SJCRH30 (cell line): ENCODE measurements at regions not wholly inside any gene's neighbourhood (a gene's known extent, or its start where the extent isn't known, plus 50 kb on each side); places are given as distances from the start of the nearest gene placed in this dataset.

Source experiments
- DNase-seq, 2 experiments: peaks; one replicate each; pipeline ENCODE4 v3.0.0-alpha.2; 2015 to 2020
- H3K27ac ChIP-seq: fragments of 250-450 bp; sonication (Bioruptor Pico); 2 replicates; pipeline ENCODE4 v1.5.1; 2020; ENCODE audit warnings: mild to moderate bottlenecking, moderate library complexity
- H3K27me3 ChIP-seq: fragments of 250-450 bp; sonication (Bioruptor Pico); 2 replicates; pipeline ENCODE4 v1.5.1; 2020; ENCODE audit warnings: mild to moderate bottlenecking, moderate library complexity
- H3K36me3 ChIP-seq: fragments of 250-450 bp; sonication (Bioruptor Pico); 2 replicates; pipeline ENCODE4 v1.5.1; 2020; ENCODE audit warnings: mild to moderate bottlenecking, moderate library complexity
- H3K4me1 ChIP-seq: fragments of 250-450 bp; sonication (Bioruptor Pico); 2 replicates; pipeline ENCODE4 v1.5.1; 2020; ENCODE audit warnings: mild to moderate bottlenecking, moderate library complexity
- H3K4me3 ChIP-seq: fragments of 250-450 bp; sonication (Bioruptor Pico); 2 replicates; pipeline ENCODE4 v1.5.1; 2020; ENCODE audit warnings: mild to moderate bottlenecking, moderate library complexity
- H3K9me3 ChIP-seq: fragments of 250-450 bp; sonication (Bioruptor Pico); replicated peaks from 2 replicates; pipeline ENCODE4 v1.5.1; 2020; ENCODE audit warnings: mild to moderate bottlenecking, moderate library complexity

- Histone ChIP-seq H3K9me3 (no peaks in the 10 kb centered on the region), H3K27ac (no peak overlapping the region), H3K4me3 (no peak overlapping the region), H3K36me3 (no peaks in the 10 kb centered on the region), H3K27me3 (peaks cover 16% of the 10 kb centered on the region; the same call in 1 of the 2 replicates), H3K4me1 (no peaks in the 10 kb centered on the region)
- DNase-seq, result no peak
Observed at GRCh38 chr2:67502346-67503065, 105.4 kb downstream of the ETAA1 start.

- peaks cover 16% of the 10 kb centered on the region; the same call in 1 of the 2 replicates for H3K27me3 ChIP-seq
- H3K36me3 ChIP-seq, result no peaks in the 10 kb centered on the region
- no peak overlapping the region for H3K4me3 ChIP-seq
- no peak for DNase-seq
- H3K9me3 ChIP-seq, result no peaks in the 10 kb centered on the region
- no peak overlapping the region for H3K27ac ChIP-seq
- H3K4me1 ChIP-seq, result no peaks in the 10 kb centered on the region
Observed at GRCh38 chr2:67503066-67503795, 106.1 kb downstream of the ETAA1 start.

- H3K4me1 ChIP-seq, result no peaks in the 10 kb centered on the region
- no peak overlapping the region for H3K27ac ChIP-seq
- no peaks in the 10 kb centered on the region for H3K9me3 ChIP-seq
- H3K36me3 ChIP-seq, result no peaks in the 10 kb centered on the region
- DNase-seq, result no peak
- H3K4me3 ChIP-seq, result no peak overlapping the region
- peaks cover 3% of the 10 kb centered on the region; the same call in 1 of the 2 replicates for H3K27me3 ChIP-seq
Observed at GRCh38 chr2:67510745-67511144, 113.6 kb downstream of the ETAA1 start.

- Histone ChIP-seq H3K4me1 (no peaks in the 10 kb centered on the region), H3K9me3 (no peaks in the 10 kb centered on the region), H3K36me3 (no peaks in the 10 kb centered on the region), H3K27me3 (peaks cover 3% of the 10 kb centered on the region; the same call in 1 of the 2 replicates), H3K27ac (no peak overlapping the region), H3K4me3 (no peak overlapping the region)
- DNase-seq, result no peak
Observed at GRCh38 chr2:67514515-67514914, 117.4 kb downstream of the ETAA1 start.

GRCh38 chr2:67515056-67515455 is 117.9 kb downstream of the ETAA1 start:
- H3K9me3 ChIP-seq, result no peaks in the 10 kb centered on the region
- H3K4me3 ChIP-seq, result no peak overlapping the region
- no peaks in the 10 kb centered on the region for H3K4me1 ChIP-seq
- H3K27me3 ChIP-seq, result peaks cover 8% of the 10 kb centered on the region; the same call in 1 of the 2 replicates
- H3K36me3 ChIP-seq, result no peaks in the 10 kb centered on the region
- no peak overlapping the region for H3K27ac ChIP-seq
- no peak for DNase-seq

GRCh38 chr2:67515538-67515937 is 118.4 kb downstream of the ETAA1 start:
- no peak overlapping the region for H3K27ac ChIP-seq
- H3K9me3 ChIP-seq, result no peaks in the 10 kb centered on the region
- no peaks in the 10 kb centered on the region for H3K36me3 ChIP-seq
- no peak overlapping the region for H3K4me3 ChIP-seq
- no peak for DNase-seq
- peaks cover 8% of the 10 kb centered on the region; the same call in 1 of the 2 replicates for H3K27me3 ChIP-seq
- H3K4me1 ChIP-seq, result no peaks in the 10 kb centered on the region

- no peaks in the 10 kb centered on the region for H3K36me3 ChIP-seq
- no peak overlapping the region for H3K27ac ChIP-seq
- DNase-seq, result no peak
- no peak overlapping the region for H3K4me3 ChIP-seq
- peaks cover 8% of the 10 kb centered on the region; the same call in 1 of the 2 replicates for H3K27me3 ChIP-seq
- H3K9me3 ChIP-seq, result no peaks in the 10 kb centered on the region
- H3K4me1 ChIP-seq, result no peaks in the 10 kb centered on the region
Observed at GRCh38 chr2:67516362-67516761, 119.2 kb downstream of the ETAA1 start.

- Histone ChIP-seq H3K9me3 (no peaks in the 10 kb centered on the region), H3K27me3 (peaks cover 8% of the 10 kb centered on the region), H3K27ac (no peak overlapping the region), H3K4me3 (no peak overlapping the region), H3K4me1 (no peaks in the 10 kb centered on the region), H3K36me3 (no peaks in the 10 kb centered on the region)
- no peak for DNase-seq
Observed at GRCh38 chr2:67516899-67517530, 119.9 kb downstream of the ETAA1 start.

- DNase-seq, result no peak
- H3K36me3 ChIP-seq, result no peaks in the 10 kb centered on the region
Observed at GRCh38 chr2:67522148-67522547, 125.0 kb downstream of the ETAA1 start.

GRCh38 chr2:67524213-67524612 is 127.1 kb downstream of the ETAA1 start:
- no peaks in the 10 kb centered on the region for H3K9me3 ChIP-seq
- H3K4me3 ChIP-seq, result no peak overlapping the region
- no peak for DNase-seq
- no peaks in the 10 kb centered on the region for H3K36me3 ChIP-seq
- no peak overlapping the region for H3K27ac ChIP-seq
- peaks cover 10% of the 10 kb centered on the region for H3K27me3 ChIP-seq
- H3K4me1 ChIP-seq, result no peaks in the 10 kb centered on the region

More at GRCh38 chr2:67522148-67522547, 125.0 kb downstream of the ETAA1 start:
- Histone ChIP-seq H3K27ac (no peak overlapping the region), H3K27me3 (peaks cover 10% of the 10 kb centered on the region), H3K9me3 (no peaks in the 10 kb centered on the region), H3K4me1 (no peaks in the 10 kb centered on the region), H3K4me3 (no peak overlapping the region)

GRCh38 chr2:67524777-67525176 is 127.6 kb downstream of the ETAA1 start:
- no peak overlapping the region for H3K27ac ChIP-seq
- no peaks in the 10 kb centered on the region for H3K9me3 ChIP-seq
- no peaks in the 10 kb centered on the region for H3K36me3 ChIP-seq
- no peaks in the 10 kb centered on the region for H3K4me1 ChIP-seq
- no peak overlapping the region for H3K4me3 ChIP-seq
- peaks cover 8% of the 10 kb centered on the region for H3K27me3 ChIP-seq
- DNase-seq, result no peak

- no peaks in the 10 kb centered on the region for H3K9me3 ChIP-seq
- no peaks in the 10 kb centered on the region for H3K36me3 ChIP-seq
- peaks cover 11% of the 10 kb centered on the region for H3K27me3 ChIP-seq
- H3K27ac ChIP-seq, result no peak overlapping the region
- H3K4me1 ChIP-seq, result no peaks in the 10 kb centered on the region
- H3K4me3 ChIP-seq, result no peak overlapping the region
- no peak for DNase-seq
Observed at GRCh38 chr2:67526283-67526682, 129.2 kb downstream of the ETAA1 start.

- Histone ChIP-seq H3K36me3 (no peaks in the 10 kb centered on the region), H3K27me3 (peaks cover 5% of the 10 kb centered on the region), H3K9me3 (no peaks in the 10 kb centered on the region), H3K4me3 (no peak overlapping the region), H3K4me1 (no peaks in the 10 kb centered on the region), H3K27ac (no peak overlapping the region)
- DNase-seq, result no peak
Observed at GRCh38 chr2:67528320-67528719, 131.2 kb downstream of the ETAA1 start.

- no peaks in the 10 kb centered on the region for H3K4me1 ChIP-seq
- H3K36me3 ChIP-seq, result no peaks in the 10 kb centered on the region
- no peak overlapping the region for H3K4me3 ChIP-seq
- H3K9me3 ChIP-seq, result no peaks in the 10 kb centered on the region
- no peak for DNase-seq
- H3K27ac ChIP-seq, result no peak overlapping the region
- peaks cover 5% of the 10 kb centered on the region; the same call in 1 of the 2 replicates for H3K27me3 ChIP-seq
Observed at GRCh38 chr2:67532387-67532786, 135.3 kb downstream of the ETAA1 start.

- H3K4me3 ChIP-seq, result no peak overlapping the region
- no peaks in the 10 kb centered on the region for H3K4me1 ChIP-seq
- no peaks in the 10 kb centered on the region for H3K36me3 ChIP-seq
- no peaks in the 10 kb centered on the region for H3K9me3 ChIP-seq
- peaks cover 5% of the 10 kb centered on the region; the same call in 1 of the 2 replicates for H3K27me3 ChIP-seq
- DNase-seq, result no peak
- H3K27ac ChIP-seq, result no peak overlapping the region
Observed at GRCh38 chr2:67534745-67535144, 137.6 kb downstream of the ETAA1 start.
